CD14-positive monocyte (primary cell): ENCODE measurements at regions not wholly inside any gene's neighbourhood (a gene's known extent, or its start where the extent isn't known, plus 50 kb on each side); places are given as distances from the start of the nearest gene placed in this dataset.

Experiments
- DNase-seq, 3 donors: peaks; one replicate each; pipeline ENCODE4 v3.0.0-alpha.2; 2011 to 2022
- H2AFZ ChIP-seq: 2 replicates; pipeline ENCODE4 v1.6.0; 2012; ENCODE audit warnings: mild to moderate bottlenecking, low read depth, low read length, inconsistent platforms; ENCODE audit not compliant: insufficient read depth, poor library complexity, severe bottlenecking
- H3K27ac ChIP-seq, 2 donors: 1 replicate in 1 of 2; 2 replicates in 1 of 2; pipeline ENCODE4 v1.5.1; 2012 to 2013; ENCODE audit warnings: low read length in 2 of 2, control low read depth in 1 of 2, inconsistent platforms in 1 of 2, low read depth in 1 of 2, mild to moderate bottlenecking in 1 of 2
- H3K27me3 ChIP-seq, 2 donors: one replicate each; pipeline versions ENCODE4 v1.6.0 to v1.6.1; 2011 to 2013; ENCODE audit warnings: low read length in 2 of 2; ENCODE audit not compliant: control insufficient read depth in 2 of 2, insufficient read depth in 2 of 2
- H3K36me3 ChIP-seq, 2 donors: replicated peaks in 1 of 2; 1 replicate in 1 of 2; 2 replicates in 1 of 2; pipeline versions ENCODE4 v1.5.1 to v1.6.1; 2012 to 2013; ENCODE audit warnings: low read length in 2 of 2, control low read depth in 1 of 2, inconsistent platforms in 1 of 2, mild to moderate bottlenecking in 1 of 2; ENCODE audit not compliant: insufficient read depth in 2 of 2, control insufficient read depth in 1 of 2
- H3K4me1 ChIP-seq, 2 donors: 1 replicate in 1 of 2; 2 replicates in 1 of 2; pipeline versions ENCODE4 v1.5.1 to v1.6.1; 2012 to 2013; ENCODE audit warnings: low read length in 2 of 2, control low read depth in 1 of 2, inconsistent platforms in 1 of 2, mild to moderate bottlenecking in 1 of 2, moderate library complexity in 1 of 2; ENCODE audit not compliant: insufficient read depth in 2 of 2, control insufficient read depth in 1 of 2
- H3K4me2 ChIP-seq: replicated peaks from 2 replicates; pipeline ENCODE3; 2012; ENCODE audit warnings: low read length, moderate library complexity, mild to moderate bottlenecking; ENCODE audit not compliant: poor library complexity, severe bottlenecking; ENCODE audit errors: extremely low read depth
- H3K4me3 ChIP-seq, 3 experiments: fragments of 200-600 bp in 1 of 3; sonication (generic) in 1 of 3; replicated peaks in 1 of 3; 1 replicate in 2 of 3; 2 replicates in 1 of 3; pipeline ENCODE4 v1.5.1; 2011 to 2013; ENCODE audit warnings: low read length in 3 of 3, mild to moderate bottlenecking in 3 of 3, control low read depth in 2 of 3, low read depth in 2 of 3, inconsistent platforms in 1 of 3, moderate library complexity in 1 of 3
- H3K79me2 ChIP-seq: 2 replicates; pipeline ENCODE4 v1.6.0; 2012; ENCODE audit warnings: mild to moderate bottlenecking, control low read depth, inconsistent platforms, low read length, moderate library complexity; ENCODE audit not compliant: insufficient read depth
- H3K9ac ChIP-seq: 2 replicates; pipeline ENCODE4 v1.6.0; 2017; ENCODE audit warnings: low read length, mild to moderate bottlenecking; ENCODE audit not compliant: insufficient read depth, poor library complexity, severe bottlenecking
- H3K9me3 ChIP-seq, 2 donors: replicated peaks in 1 of 2; 1 replicate in 1 of 2; 2 replicates in 1 of 2; pipeline versions ENCODE4 v1.5.1 to v1.6.1; 2012 to 2013; ENCODE audit warnings: low read length in 2 of 2, control low read depth in 1 of 2; ENCODE audit not compliant: control insufficient read depth in 1 of 2, insufficient read depth in 1 of 2
- H4K20me1 ChIP-seq: 2 replicates; pipeline ENCODE4 v1.6.0; 2012; ENCODE audit warnings: mild to moderate bottlenecking, low read length, control low read depth, moderate library complexity; ENCODE audit not compliant: insufficient read depth
- H3K27ac Mint-ChIP-seq, 7 donors: one replicate each; pipeline ENCODE4 v1.8.0; 2020; ENCODE audit warnings: mild to moderate bottlenecking in 7 of 7, mixed read lengths in 7 of 7, moderate library complexity in 6 of 7, inconsistent platforms in 2 of 7
- H3K27me3 Mint-ChIP-seq, 3 donors: one replicate each; pipeline ENCODE4 v1.8.0; 2021 to 2022; ENCODE audit warnings: low read depth in 3 of 3, mild to moderate bottlenecking in 3 of 3, mixed read lengths in 3 of 3, moderate library complexity in 3 of 3, inconsistent platforms in 1 of 3
- H3K36me3 Mint-ChIP-seq, 2 donors: one replicate each; pipeline ENCODE4 v1.8.0; 2020; ENCODE audit warnings: mixed read lengths in 2 of 2, inconsistent platforms in 1 of 2, mild to moderate bottlenecking in 1 of 2
- H3K4me1 Mint-ChIP-seq: one replicate; pipeline ENCODE4 v1.8.0; 2020; ENCODE audit warnings: mild to moderate bottlenecking, mixed read lengths
- H3K4me3 Mint-ChIP-seq, 2 donors: one replicate each; pipeline ENCODE4 v1.8.0; 2020; ENCODE audit warnings: mild to moderate bottlenecking in 2 of 2, mixed read lengths in 2 of 2, moderate library complexity in 1 of 2
- H3K9me3 Mint-ChIP-seq, 7 donors: one replicate each; pipeline ENCODE4 v1.8.0; 2020 to 2022; ENCODE audit warnings: mixed read lengths in 7 of 7, mild to moderate bottlenecking in 6 of 7, moderate library complexity in 6 of 7, inconsistent platforms in 2 of 7
- WGBS: methylation state at CpG from one replicate; pipeline ENCODE4 v1.1.5; 2013; ENCODE audit warnings: missing lambda C conversion rate; ENCODE audit not compliant: insufficient coverage; 5-methylcytosine and 5-hydroxymethylcytosine counted together
- intact Hi-C, 2 donors: fragments of 100-400 bp; cut with micrococcal nuclease; formaldehyde crosslinking; loops; one replicate each; pipeline versions ENCODE4 v1.15.0 to v1.15.1; 2023
- TF ChIP-seq, protein P1 (sequence below): fragments of 200-600 bp; IDR thresholded peaks from one replicate; pipeline ENCODE4 v1.8.0; 2022; ENCODE audit warnings: antibody characterized with exemption, mild to moderate bottlenecking

DNA sequence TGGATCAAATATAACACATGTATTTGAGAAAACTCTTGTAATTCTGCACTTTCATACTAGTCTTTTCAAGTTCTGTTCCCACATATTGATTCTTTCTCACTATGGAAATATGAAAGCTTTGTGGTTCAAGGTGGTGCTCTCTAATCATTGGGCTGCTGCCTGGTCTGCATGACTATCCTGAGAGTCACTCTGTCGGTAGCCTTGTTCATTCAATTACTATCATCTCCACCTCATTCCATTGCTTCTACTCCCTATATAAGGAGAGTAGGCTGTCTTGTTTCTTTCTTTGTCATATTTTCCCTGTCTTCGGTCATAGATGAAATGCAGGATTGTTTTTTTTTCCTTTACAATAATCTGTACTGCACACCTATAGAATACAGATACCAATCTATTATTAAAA lies 341.4 kb upstream of the ACTBL2 start:
- H4K20me1 ChIP-seq = no peaks in the 10 kb centered on the region
- no peaks in the 10 kb centered on the region for H3K4me1 Mint-ChIP-seq
- H2AFZ ChIP-seq = no peak overlapping the region
- peaks cover 0 to 5% of the 10 kb centered on the region in 2 donors for H3K9me3 ChIP-seq
- peaks cover 0 to 14% (median 8%) of the 10 kb centered on the region in 7 donors for H3K9me3 Mint-ChIP-seq
- H3K27me3 Mint-ChIP-seq = peaks cover 0 to 2% (median 0%) of the 10 kb centered on the region in 3 donors
- no peak overlapping the region for H3K27ac ChIP-seq
- H3K36me3 Mint-ChIP-seq = no peaks in the 10 kb centered on the region
- no peak overlapping the region for H3K4me3 ChIP-seq
- no peak overlapping the region for H3K4me2 ChIP-seq
- intact Hi-C loops = no loop called here
- TF ChIP-seq, protein P1, sequence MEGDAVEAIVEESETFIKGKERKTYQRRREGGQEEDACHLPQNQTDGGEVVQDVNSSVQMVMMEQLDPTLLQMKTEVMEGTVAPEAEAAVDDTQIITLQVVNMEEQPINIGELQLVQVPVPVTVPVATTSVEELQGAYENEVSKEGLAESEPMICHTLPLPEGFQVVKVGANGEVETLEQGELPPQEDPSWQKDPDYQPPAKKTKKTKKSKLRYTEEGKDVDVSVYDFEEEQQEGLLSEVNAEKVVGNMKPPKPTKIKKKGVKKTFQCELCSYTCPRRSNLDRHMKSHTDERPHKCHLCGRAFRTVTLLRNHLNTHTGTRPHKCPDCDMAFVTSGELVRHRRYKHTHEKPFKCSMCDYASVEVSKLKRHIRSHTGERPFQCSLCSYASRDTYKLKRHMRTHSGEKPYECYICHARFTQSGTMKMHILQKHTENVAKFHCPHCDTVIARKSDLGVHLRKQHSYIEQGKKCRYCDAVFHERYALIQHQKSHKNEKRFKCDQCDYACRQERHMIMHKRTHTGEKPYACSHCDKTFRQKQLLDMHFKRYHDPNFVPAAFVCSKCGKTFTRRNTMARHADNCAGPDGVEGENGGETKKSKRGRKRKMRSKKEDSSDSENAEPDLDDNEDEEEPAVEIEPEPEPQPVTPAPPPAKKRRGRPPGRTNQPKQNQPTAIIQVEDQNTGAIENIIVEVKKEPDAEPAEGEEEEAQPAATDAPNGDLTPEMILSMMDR = no peak
- H3K9ac ChIP-seq = no peak overlapping the region
- no peaks in the 10 kb centered on the region for H3K36me3 ChIP-seq
- H3K27me3 ChIP-seq = no peaks in the 10 kb centered on the region
- no peaks in the 10 kb centered on the region for H3K4me1 ChIP-seq
- no peak for DNase-seq
- no peak overlapping the region for H3K27ac Mint-ChIP-seq
- WGBS = no CpG with 5 or more reads among the region's 2 CpGs
- H3K4me3 Mint-ChIP-seq = no peak overlapping the region
- no peaks in the 10 kb centered on the region for H3K79me2 ChIP-seq

DNA sequence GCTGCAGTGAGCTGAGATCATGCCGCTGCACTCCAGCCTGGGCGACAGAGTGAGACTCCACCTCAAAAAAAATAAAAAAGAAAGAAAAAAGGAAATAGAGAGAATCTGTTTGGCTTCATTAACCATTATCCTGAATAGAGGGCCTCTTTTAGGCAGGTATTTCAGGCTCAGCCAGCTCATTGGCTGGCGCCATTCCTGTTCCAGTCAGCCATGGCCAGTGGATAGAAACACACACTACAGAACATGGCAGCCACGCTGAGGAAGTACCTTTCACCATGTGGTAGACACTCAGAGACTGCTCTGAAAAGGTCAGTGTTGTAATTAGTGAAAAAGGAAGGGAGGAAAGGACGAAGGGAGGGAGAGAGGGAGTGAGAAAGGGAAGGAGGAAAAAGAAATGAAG lies 340.0 kb upstream of the ACTBL2 start:
- H3K9me3 Mint-ChIP-seq = peaks cover 0 to 14% (median 8%) of the 10 kb centered on the region in 7 donors
- no peak overlapping the region for H3K27ac Mint-ChIP-seq
- Histone ChIP-seq H3K79me2 (no peaks in the 10 kb centered on the region), H3K4me3 (no peak overlapping the region), H4K20me1 (no peaks in the 10 kb centered on the region), H3K9me3 (peaks cover 0 to 5% of the 10 kb centered on the region in 2 donors), H3K4me1 (no peaks in the 10 kb centered on the region), H3K4me2 (no peak overlapping the region), H2AFZ (no peak overlapping the region), H3K9ac (no peak overlapping the region), H3K27ac (no peak overlapping the region), H3K36me3 (no peaks in the 10 kb centered on the region), H3K27me3 (no peaks in the 10 kb centered on the region)
- no CpG with 5 or more reads among the region's 5 CpGs for WGBS
- no peaks in the 10 kb centered on the region for H3K36me3 Mint-ChIP-seq
- H3K4me3 Mint-ChIP-seq = no peak overlapping the region
- peaks cover 0 to 2% (median 0%) of the 10 kb centered on the region in 3 donors for H3K27me3 Mint-ChIP-seq
- TF ChIP-seq, protein P1 = no peak
- intact Hi-C loops = no loop called here
- no peak for DNase-seq
- H3K4me1 Mint-ChIP-seq = no peaks in the 10 kb centered on the region
